K562 (cell line): ENCODE measurements at regions not wholly inside any gene's neighbourhood (a gene's known extent, or its start where the extent isn't known, plus 50 kb on each side); places are given as distances from the start of the nearest gene placed in this dataset.

ENCODE experiments used
- ATAC-seq: fragments of 200-7000 bp; cut with Tn5 transposase; 3 replicates; pipeline ENCODE4 v1.9.1; 2020; ENCODE audit warnings: moderate library complexity
- BruUV-seq: library from RNA; stranded (reverse); fragments of 400-500 nt; replicated peaks from 2 replicates; lab custom pipeline; 2021; lab: Mats Ljungman, UMichigan
- CTCF ChIA-PET: fragments of 300-600 bp; formaldehyde crosslinking; extraction: SDS; loops from one replicate; lab custom pipeline; 2021; ENCODE audit warnings: low intra/inter-chr PET ratio; lab: Yijun Ruan, JAX
- POLR2A ChIA-PET: fragments of 300-600, 350-650 bp; sonication (Branson Sonifier 250); formaldehyde crosslinking; extraction: SDS; loops from one replicate; lab custom pipeline; 2021; ENCODE audit warnings: antibody characterized with exemption, inconsistent platforms; lab: Yijun Ruan, JAX
- DNase-seq, 4 experiments: peaks; one replicate each; pipeline versions ENCODE4 v3.0.0 to v3.0.0-alpha.2; 2011 to 2018; ENCODE audit warnings: low spot score in 3 of 4, mixed read lengths in 3 of 4; ENCODE audit errors: extremely low read depth in 1 of 4
- FAIRE-seq: peaks from 2 replicates; lab custom pipeline; 2011; peaks lifted over from hg19 to GRCh38; lab: Jason Lieb, UNC
- H2AFZ ChIP-seq: 2 replicates; pipeline ENCODE4 v1.6.0; 2011; ENCODE audit warnings: low read depth, low read length, control low read depth, inconsistent platforms
- H3K27ac ChIP-seq: fragments of 200-600 bp; 3 replicates; pipeline ENCODE4 v1.8.0; 2011; ENCODE audit warnings: low read depth, mild to moderate bottlenecking, control low read depth, inconsistent platforms, low read length, moderate library complexity, mixed read lengths; ENCODE audit errors: extremely low read depth
- H3K27me3 ChIP-seq, 2 experiments: fragments of 300-600 bp in 1 of 2; 2 replicates in 1 of 2; 3 replicates in 1 of 2; pipeline versions ENCODE4 v1.6.0 to v1.8.0; 2011; ENCODE audit warnings: inconsistent platforms in 2 of 2, low read length in 2 of 2, mild to moderate bottlenecking in 1 of 2, mixed read lengths in 1 of 2, moderate library complexity in 1 of 2; ENCODE audit not compliant: control insufficient read depth in 2 of 2, insufficient read depth in 2 of 2
- H3K36me3 ChIP-seq: fragments of 300-600 bp; 3 replicates; pipeline ENCODE4 v1.8.0; 2011; ENCODE audit warnings: mild to moderate bottlenecking, low read length, inconsistent platforms; ENCODE audit not compliant: control insufficient read depth, insufficient read depth
- H3K4me1 ChIP-seq, 2 experiments: fragments of 200-600 bp in 1 of 2; replicated peaks in 1 of 2; 2 replicates in 1 of 2; 3 replicates in 1 of 2; pipeline versions ENCODE4 v1.5.1 to v1.8.0; 2011; ENCODE audit warnings: inconsistent platforms in 2 of 2, low read length in 2 of 2, mild to moderate bottlenecking in 1 of 2, mixed read lengths in 1 of 2, moderate library complexity in 1 of 2; ENCODE audit not compliant: control insufficient read depth in 2 of 2, insufficient read depth in 2 of 2
- H3K4me2 ChIP-seq: 2 replicates; pipeline ENCODE4 v1.6.1; 2011; ENCODE audit warnings: low read length, control low read depth, inconsistent platforms, mixed read lengths; ENCODE audit not compliant: insufficient read depth
- H3K4me3 ChIP-seq: fragments of 200-600 bp; sonication (generic), shearing (Covaris generic); 2 replicates; pipeline ENCODE4 v1.5.1; 2016; ENCODE audit warnings: control low read depth, inconsistent platforms
- H3K79me2 ChIP-seq: fragments of 200-600 bp; 3 replicates; pipeline ENCODE4 v1.8.0; 2011; ENCODE audit warnings: low read length, inconsistent platforms; ENCODE audit not compliant: control insufficient read depth, insufficient read depth
- H3K9ac ChIP-seq, 2 experiments: 2 replicates each; pipeline versions ENCODE4 v1.6.0 to v1.6.1; 2011; ENCODE audit warnings: low read depth in 2 of 2, low read length in 2 of 2, control low read depth in 1 of 2, inconsistent platforms in 1 of 2, mild to moderate bottlenecking in 1 of 2, mixed read lengths in 1 of 2; ENCODE audit not compliant: insufficient read depth in 1 of 2
- H3K9me1 ChIP-seq: one replicate; pipeline ENCODE4 v1.6.0; 2011; ENCODE audit warnings: inconsistent platforms, mild to moderate bottlenecking, low read length, moderate library complexity; ENCODE audit not compliant: control insufficient read depth, insufficient read depth
- H3K9me3 ChIP-seq: replicated peaks from 2 replicates; pipeline ENCODE4 v1.5.1; 2011; ENCODE audit warnings: low read depth, low read length, inconsistent platforms; ENCODE audit not compliant: control insufficient read depth, insufficient read depth
- H4K20me1 ChIP-seq: replicated peaks from 2 replicates; pipeline ENCODE4 v1.6.1; 2011; ENCODE audit warnings: low read length, inconsistent platforms, mixed read lengths; ENCODE audit not compliant: control insufficient read depth, insufficient read depth
- CBFB ChIP-seq: sonication (generic); formaldehyde crosslinking; IDR thresholded peaks from 2 replicates; pipeline ENCODE4 v1.4.0; 2020; ENCODE audit warnings: mild to moderate bottlenecking, missing genetic modification reagents
- CBX3 ChIP-seq, 2 experiments: IDR thresholded peaks; 1 replicate in 1 of 2; 2 replicates in 1 of 2; pipeline ENCODE4 v1.6.1; 2012; ENCODE audit warnings: inconsistent platforms in 2 of 2, low read length in 2 of 2, borderline replicate concordance in 1 of 2, control low read depth in 1 of 2
- EP400 ChIP-seq: fragments of 450-650 bp; IDR thresholded peaks from 2 replicates; pipeline ENCODE4 v1.6.1; 2017; ENCODE audit warnings: antibody characterized with exemption, mild to moderate bottlenecking, moderate library complexity
- GTF2A2 ChIP-seq: IDR thresholded peaks from 2 replicates; pipeline ENCODE4 v1.6.1; 2016; ENCODE audit warnings: mild to moderate bottlenecking, missing genetic modification characterization, missing compliant biosample characterization
- PHB ChIP-seq: fragments of 250-450 bp; sonication (Bioruptor Pico); IDR thresholded peaks from 2 replicates; pipeline ENCODE4 v1.5.0; 2021
- WGBS: fragments of 100-300 bp; shearing (Covaris generic); methylation state at CpG from one replicate; pipeline ENCODE4 v1.1.6; 2016; ENCODE audit warnings: low coverage, mixed read lengths; ENCODE audit not compliant: insufficient coverage; ENCODE audit errors: missing lambda C conversion rate; 5-methylcytosine and 5-hydroxymethylcytosine counted together
- in situ Hi-C: fragments of 300-500 bp; cut with MboI; formaldehyde crosslinking; loops from 4 replicates; pipeline ENCODE4 v1.15.0; 2018; ENCODE audit warnings: inconsistent platforms, mixed read lengths
- intact Hi-C: fragments of 100-400 bp; cut with micrococcal nuclease; formaldehyde crosslinking; loops from 2 replicates; pipeline ENCODE4 v1.14.2; 2022
- TF ChIP-seq, protein P1 (sequence below): sonication (generic); formaldehyde crosslinking; IDR thresholded peaks from 2 replicates; pipeline ENCODE4 v1.8.0; 2022; ENCODE audit warnings: missing genetic modification reagents, mild to moderate bottlenecking, borderline replicate concordance
- TF ChIP-seq, protein P2 (sequence below), 2 experiments: fragments of 450-650 bp; IDR thresholded peaks; 2 replicates each; pipeline ENCODE4 v1.6.1; 2016; ENCODE audit warnings: mild to moderate bottlenecking in 2 of 2, borderline replicate concordance in 1 of 2, low read depth in 1 of 2, moderate library complexity in 1 of 2

DNA sequence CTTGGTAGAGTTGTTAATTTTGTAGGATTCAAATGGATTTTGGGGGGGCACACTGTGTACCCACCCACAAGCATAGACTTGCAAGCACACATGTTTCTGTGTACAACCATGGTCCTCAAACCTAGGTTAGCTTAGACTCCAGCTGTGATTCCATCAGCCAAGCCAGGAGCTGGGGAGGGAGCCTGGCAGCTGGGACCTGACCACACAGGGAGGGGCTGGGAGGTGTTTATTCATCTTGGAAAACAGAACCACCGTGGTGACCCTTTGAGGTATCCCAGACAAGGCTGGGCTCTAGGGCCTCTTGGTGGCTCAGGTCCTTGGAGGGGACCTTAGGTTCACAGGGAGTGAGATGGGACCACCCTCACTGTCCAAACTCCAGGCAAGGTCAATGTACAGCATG is 410.3 kb downstream of the NEBL start:
- ATAC-seq (no peak), FAIRE-seq (no peak), DNase-seq (no peak)
- Histone ChIP-seq H3K4me1 (no peaks in the 10 kb centered on the region), H3K36me3 (no peaks in the 10 kb centered on the region), H3K27me3 (no peaks in the 10 kb centered on the region), H3K9me1 (no peaks in the 10 kb centered on the region), H3K79me2 (no peaks in the 10 kb centered on the region), H3K9ac (no peak overlapping the region), H4K20me1 (no peaks in the 10 kb centered on the region), H3K27ac (no peak overlapping the region), H3K4me2 (no peak overlapping the region), H3K4me3 (no peak overlapping the region), H3K9me3 (no peaks in the 10 kb centered on the region), H2AFZ (no peak overlapping the region)
- intact Hi-C loops (no loop called here), in situ Hi-C loops (no loop called here)
- CTCF ChIA-PET = no interaction called here
- TF ChIP-seq GTF2A2 (tag) = no peak
- TF ChIP-seq CBFB (CRISPR knock-in tag) = no peak
- no peak for TF ChIP-seq CBX3 (IDR thresholded peaks at IDR 0.05; ENCODE audit: borderline replicate concordance in 1 of 2, low read length in 2 of 2)
- POLR2A ChIA-PET = no interaction called here
- WGBS = 0% methylated on average over 1 of the region's 1 CpG
- no TSS peak for BruUV-seq

DNA sequence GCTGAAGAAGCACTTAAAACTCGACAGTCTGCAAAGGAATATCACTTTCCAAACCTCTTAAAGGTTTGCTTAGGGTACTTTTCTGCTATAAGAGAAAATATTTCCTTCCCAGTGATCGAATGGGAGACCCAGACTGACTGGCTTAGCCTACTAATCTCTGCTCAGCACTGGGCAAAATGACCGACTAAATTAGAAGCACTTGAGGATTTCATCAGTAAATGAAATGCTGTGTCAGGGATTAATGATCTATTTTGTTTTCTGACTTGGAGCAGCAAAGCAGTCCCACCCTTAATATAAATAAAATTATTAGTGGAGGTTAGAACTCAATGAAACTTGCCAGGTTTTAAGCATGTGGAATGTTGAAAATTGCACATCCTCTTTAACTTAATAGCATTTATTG is 411.6 kb downstream of the NEBL start:
- Histone ChIP-seq H3K9ac (no peak overlapping the region), H3K27me3 (no peaks in the 10 kb centered on the region), H3K36me3 (no peaks in the 10 kb centered on the region), H3K79me2 (no peaks in the 10 kb centered on the region), H4K20me1 (no peaks in the 10 kb centered on the region), H2AFZ (no peak overlapping the region), H3K4me3 (no peak overlapping the region), H3K27ac (no peak overlapping the region), H3K9me1 (no peaks in the 10 kb centered on the region), H3K9me3 (no peaks in the 10 kb centered on the region), H3K4me2 (no peak overlapping the region), H3K4me1 (no peaks in the 10 kb centered on the region)
- POLR2A ChIA-PET = no interaction called here
- 2% methylated on average over 3 of the region's 3 CpGs for whole genome bisulfite sequencing
- ATAC-seq (no peak), DNase-seq (no peak), FAIRE-seq (no peak)
- in situ Hi-C loops = no loop called here
- BruUV-seq = no TSS peak
- intact Hi-C loops = no loop called here
- CTCF ChIA-PET = no interaction called here
- TF ChIP-seq, protein P1, sequence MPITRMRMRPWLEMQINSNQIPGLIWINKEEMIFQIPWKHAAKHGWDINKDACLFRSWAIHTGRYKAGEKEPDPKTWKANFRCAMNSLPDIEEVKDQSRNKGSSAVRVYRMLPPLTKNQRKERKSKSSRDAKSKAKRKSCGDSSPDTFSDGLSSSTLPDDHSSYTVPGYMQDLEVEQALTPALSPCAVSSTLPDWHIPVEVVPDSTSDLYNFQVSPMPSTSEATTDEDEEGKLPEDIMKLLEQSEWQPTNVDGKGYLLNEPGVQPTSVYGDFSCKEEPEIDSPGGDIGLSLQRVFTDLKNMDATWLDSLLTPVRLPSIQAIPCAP = no peak
- TF ChIP-seq PHB (no peak), EP400 (no peak)
- TF ChIP-seq, protein P2, sequence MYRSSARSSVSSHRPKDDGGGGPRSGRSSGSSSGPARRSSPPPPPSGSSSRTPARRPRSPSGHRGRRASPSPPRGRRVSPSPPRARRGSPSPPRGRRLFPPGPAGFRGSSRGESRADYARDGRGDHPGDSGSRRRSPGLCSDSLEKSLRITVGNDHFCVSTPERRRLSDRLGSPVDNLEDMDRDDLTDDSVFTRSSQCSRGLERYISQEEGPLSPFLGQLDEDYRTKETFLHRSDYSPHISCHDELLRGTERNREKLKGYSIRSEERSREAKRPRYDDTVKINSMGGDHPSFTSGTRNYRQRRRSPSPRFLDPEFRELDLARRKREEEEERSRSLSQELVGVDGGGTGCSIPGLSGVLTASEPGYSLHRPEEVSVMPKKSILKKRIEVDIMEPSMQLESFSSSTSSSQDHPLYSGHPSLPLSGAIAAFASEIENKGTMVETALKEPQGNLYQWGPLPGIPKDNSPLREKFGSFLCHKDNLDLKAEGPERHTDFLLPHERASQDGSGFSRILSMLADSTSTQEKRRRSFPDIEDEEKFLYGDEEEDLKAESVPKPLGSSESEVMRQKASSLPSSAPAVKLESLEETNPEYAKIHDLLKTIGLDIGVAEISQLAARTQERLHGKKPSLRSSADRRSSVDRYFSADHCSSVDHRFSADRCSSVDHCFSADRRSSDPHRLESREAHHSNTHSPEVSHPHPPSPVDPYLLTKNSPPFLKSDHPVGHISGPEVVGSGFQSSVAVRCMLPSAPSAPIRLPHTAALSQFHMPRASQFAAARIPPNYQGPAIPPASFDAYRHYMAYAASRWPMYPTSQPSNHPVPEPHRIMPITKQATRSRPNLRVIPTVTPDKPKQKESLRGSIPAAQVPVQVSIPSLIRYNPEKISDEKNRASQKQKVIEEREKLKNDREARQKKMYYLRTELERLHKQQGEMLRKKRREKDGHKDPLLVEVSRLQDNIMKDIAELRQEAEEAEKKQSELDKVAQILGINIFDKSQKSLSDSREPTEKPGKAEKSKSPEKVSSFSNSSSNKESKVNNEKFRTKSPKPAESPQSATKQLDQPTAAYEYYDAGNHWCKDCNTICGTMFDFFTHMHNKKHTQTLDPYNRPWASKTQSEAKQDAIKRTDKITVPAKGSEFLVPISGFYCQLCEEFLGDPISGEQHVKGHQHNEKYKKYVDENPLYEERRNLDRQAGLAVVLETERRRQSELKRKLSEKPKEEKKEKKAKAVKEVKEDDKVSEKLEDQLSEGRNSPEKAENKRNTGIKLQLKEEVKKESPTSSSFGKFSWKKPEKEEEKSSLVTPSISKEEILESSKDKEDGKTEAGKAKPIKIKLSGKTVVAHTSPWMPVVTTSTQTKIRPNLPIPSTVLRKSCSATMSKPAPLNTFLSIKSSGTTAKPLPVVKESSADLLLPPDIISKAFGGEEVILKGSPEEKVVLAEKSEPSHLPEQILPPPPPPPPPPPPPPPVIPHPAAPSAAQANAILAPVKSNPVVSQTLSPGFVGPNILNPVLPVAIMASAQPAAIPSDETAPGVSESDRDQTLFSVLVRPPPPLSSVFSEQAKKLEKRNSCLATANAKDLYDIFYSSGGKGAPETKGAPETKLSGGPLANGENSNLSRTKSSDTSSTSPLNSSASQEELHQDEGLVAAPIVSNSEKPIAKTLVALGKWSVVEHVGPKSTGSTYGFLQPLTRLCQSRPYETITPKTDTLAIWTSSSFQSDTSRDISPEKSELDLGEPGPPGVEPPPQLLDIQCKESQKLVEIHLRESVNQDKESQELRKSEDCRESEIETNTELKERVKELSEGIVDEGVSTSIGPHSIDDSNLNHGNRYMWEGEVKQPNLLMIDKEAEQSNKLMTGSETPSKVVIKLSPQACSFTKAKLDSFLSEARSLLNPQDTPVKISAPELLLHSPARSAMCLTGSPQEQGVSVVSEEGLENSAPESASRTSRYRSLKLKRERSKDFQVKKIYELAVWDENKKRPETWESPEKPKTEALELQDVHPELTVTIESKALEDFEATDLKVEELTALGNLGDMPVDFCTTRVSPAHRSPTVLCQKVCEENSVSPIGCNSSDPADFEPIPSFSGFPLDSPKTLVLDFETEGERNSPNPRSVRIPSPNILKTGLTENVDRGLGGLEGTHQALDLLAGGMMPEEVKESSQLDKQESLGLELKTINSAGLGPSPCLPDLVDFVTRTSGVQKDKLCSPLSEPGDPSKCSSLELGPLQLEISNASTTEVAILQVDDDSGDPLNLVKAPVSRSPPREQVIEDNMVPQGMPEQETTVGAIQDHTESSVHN (IDR thresholded peaks at IDR 0.05; ENCODE audit: borderline replicate concordance in 1 of 2, low read depth in 1 of 2) = no peak
